HG03575 (cell line): ENCODE measurements at regions not wholly inside any gene's neighbourhood (a gene's known extent, or its start where the extent isn't known, plus 50 kb on each side); places are given as distances from the start of the nearest gene placed in this dataset.

Experiments
- ATAC-seq: cut with Tn5 transposase; IDR thresholded peaks from one replicate; pipeline ENCODE4 v1.9.1; 2021; ENCODE audit not compliant: unreplicated experiment, insufficient number of reproducible peaks, low FRiP score; ENCODE audit errors: extremely low read depth

DNA sequence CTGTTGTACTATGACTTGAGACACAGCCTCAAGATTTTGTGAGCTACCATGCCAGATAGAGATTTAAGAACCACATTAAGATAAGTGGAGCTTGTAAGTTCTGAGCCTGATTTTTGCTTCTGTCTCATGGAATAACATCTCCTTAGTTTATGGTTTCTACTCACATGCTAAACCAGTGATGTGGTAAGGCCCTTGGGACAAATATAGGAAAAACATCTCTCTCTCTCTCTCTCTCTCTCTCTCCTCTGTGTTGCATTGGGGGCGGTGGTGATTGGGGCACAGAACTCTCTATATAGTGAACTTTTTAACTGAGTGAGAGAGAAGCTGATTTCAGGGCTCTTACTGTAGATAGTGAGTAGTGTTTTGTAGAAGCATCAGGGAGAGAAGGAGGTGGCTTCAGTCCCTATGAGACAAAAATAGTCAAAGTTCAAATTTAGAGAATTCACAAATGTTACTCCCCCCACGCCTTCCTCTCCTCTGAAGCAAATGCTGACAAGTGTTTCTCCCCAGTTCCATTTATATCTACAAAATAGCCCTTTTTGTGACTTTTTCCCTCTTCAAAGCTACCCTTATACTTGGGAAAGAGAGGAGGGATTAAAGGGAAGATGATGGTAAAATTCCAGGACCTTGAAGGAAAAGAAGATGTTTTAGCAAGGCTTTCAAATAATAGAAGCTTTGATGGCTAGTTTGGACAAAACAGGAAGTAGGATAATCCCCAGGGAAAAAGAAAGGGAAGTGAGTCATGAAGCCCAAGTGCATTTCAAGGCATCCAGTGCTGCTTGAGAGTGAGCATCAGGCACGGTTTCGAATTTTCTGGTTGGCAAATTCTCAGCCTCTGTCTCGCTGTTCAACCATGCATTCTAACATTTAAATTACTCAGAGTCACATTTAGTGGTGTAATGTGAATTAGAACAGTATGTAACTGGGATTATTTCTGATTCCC lies 134.3 kb upstream of the AP1S2 start:
- ATAC-seq, result no peak

DNA sequence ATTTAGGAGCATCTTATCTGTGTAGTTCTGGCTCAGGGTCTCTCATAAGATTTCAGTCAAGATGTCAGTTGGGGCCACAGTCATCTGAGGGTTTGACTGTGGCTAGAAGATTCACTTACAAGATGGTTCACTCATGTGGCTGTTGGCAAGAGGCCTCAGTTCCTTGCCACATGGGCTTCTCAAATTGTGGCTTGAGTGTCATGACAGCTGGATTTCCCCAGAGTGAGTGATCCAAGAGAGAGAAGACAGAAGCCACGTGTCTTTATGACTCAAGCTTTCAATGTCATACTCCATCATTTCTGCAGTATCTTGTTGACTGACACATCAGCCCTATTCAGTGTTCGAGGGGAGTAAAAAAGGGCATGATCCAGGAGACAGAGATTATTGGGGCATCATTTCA lies 131.3 kb upstream of the AP1S2 start:
- no peak for ATAC-seq

DNA sequence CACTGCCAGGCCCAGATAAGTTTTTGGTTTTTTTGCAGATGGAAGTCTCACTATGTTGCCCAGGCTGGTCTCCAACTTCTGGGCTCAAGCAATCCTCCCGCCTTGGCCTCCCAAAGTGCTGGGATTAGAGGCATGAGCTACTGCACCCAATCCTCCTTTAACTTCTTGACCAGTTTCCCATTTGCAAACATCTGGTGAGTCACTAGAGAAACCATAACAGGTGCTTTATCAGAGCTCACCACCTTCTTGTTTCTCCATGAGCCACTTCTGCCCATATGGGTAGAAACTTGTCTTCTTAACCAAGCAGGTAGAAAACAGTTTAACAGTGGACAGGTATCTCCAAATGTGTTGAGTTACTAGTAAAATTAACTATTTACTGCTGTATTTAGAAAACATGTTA lies 128.4 kb upstream of the AP1S2 start:
- no peak for ATAC-seq

DNA sequence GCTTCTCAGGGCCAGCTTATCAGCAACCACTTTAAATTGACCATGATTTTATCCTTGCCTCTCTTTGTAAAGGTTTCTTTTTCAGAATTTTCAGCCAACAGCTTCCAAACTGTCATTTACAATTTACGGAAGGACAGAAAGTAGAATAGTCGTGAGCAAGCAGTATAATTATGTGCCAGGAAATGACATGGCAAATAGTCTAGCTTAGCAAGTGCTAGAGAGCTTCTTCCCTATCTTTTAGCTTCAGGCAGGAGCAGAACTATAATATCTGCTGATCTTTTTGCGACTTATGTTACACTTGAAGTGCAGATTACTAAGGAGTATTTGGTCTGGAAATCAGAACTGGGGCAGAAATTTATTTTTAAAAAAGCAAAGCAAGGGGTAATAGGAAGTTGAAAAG lies 123.0 kb upstream of the AP1S2 start:
- no peak for ATAC-seq

DNA sequence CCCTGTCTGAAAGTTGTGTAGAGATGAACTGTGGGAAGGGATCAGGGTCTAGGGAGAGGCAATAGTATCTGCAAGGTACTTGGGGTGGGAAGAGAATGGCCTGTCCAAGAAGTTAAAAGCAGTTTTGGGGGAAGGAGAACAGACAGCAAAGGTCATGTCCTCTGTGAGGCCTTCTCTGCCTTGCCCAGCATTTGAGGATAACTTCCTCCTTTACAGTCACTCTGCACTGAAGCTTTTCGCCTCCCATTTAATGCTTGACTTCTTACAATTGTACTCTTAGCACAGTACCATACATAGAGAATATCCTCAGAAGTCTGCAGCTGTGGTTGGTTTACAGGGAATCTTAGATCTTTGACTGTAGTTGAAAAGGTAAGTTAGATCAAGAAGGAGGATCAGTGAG lies 121.8 kb upstream of the AP1S2 start:
- no peak for ATAC-seq

DNA sequence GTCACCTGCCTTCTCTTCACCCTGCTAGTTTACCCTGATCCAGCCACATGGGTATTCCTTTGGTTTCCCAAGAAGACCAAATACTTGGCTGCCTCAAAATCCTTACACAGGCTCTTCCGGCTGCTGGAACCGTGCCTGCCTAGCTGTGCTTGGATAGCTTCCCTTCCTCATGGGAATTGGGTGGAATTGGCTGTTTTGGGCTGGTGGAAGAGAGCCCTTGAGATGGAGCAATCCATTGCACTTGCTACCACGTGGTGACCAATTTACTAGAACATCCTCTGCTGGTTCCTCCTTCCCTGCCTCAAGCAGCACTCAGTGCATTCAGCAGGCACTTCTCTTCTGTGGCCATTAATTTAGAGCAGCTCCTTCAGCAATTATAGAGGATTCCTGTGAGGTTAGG lies 119.3 kb upstream of the AP1S2 start:
- ATAC-seq, result no peak

DNA sequence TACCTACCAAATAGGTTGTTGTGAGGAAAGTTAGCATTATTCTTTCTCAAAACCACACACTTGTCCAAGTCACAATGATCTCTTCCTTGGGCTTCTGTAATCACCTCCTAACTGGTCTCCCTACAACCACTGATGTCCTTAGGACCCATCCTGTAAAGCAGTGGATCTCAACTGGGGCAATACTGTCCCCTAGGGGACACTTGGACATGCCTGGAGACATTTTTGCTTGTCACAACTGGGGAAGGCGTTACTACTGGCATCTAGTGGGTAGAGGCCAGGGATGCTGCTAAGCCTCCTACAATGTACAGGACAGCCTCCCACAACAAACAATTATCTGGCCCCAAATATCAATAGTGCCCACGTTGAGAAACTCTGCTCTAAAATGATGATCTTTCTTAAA lies 118.7 kb upstream of the AP1S2 start:
- ATAC-seq, result no peak

DNA sequence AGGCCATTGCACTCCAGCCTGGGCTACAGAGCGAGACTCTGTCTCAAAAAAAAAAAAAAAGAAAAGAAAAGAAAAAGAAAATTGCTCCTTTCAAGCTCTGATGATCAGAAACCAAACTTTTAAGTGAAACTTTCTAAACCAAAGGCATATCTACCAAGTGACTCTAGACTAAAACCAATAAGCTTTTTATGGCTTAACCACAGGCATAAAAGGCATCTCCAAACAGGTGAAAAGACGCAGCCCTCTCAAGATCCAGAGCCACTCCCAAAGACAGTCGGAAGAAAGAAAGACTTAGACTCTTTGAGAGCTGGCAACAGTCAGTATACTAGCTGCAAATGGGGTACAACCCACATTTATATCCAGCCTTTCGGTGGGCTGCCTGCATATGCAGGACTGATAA lies 117.1 kb upstream of the AP1S2 start:
- ATAC-seq, result no peak

DNA sequence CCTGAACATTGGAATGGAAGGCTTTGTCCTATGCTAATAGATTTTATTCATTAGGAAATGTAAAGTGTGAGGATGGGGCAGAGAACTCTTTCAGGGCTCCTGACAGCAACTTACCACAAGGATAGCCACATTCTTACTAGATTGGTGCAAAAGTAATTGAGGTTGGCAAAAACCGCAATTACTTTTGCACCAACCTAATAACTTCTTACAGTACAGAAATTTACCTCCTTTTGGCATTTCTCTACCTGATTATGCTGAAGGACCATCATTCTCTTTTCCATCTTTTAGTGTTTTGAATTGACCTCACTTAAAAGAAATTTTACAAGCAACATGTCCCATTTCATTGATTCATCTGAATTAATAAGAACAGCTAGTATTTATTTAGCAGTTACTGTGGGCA lies 109.2 kb upstream of the AP1S2 start:
- no peak for ATAC-seq

DNA sequence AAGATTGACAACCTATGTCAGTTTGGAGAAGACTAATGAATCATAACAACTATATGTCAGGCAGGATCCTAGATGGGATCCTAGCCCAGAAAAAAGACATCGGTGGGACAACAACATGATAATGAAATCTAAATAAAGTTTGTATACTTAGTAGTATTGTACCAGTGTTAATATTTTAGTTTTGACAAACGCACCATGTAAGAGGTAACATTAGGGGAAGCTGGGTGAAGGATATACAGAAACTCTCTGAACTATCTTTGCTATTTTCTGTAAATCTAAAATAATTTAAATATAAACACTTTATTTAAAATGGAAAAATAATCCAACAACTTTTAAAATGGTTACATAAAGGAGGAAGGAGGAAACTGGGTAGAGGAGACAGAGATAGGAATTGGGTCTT lies 105.6 kb upstream of the AP1S2 start:
- no peak for ATAC-seq

DNA sequence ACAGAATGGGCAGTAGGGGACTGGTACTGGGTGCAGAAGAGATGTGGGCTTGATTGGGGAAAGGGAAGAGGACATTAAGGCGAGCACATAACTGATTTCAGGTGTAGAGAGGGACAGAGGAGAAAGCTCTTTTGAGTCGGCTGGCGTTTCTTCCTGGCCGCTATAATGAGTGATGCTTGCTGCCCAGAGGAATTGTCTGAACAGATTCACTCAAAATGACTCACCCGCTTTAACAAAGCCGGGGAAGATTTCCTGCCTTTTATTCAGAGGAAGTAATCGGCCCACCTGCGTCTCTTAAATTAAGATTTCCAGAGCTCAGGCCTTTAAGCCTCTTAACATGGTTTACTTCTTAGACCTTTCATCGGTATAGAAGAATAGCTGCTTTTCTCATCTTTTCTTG lies 102.1 kb upstream of the AP1S2 start:
- no peak for ATAC-seq

DNA sequence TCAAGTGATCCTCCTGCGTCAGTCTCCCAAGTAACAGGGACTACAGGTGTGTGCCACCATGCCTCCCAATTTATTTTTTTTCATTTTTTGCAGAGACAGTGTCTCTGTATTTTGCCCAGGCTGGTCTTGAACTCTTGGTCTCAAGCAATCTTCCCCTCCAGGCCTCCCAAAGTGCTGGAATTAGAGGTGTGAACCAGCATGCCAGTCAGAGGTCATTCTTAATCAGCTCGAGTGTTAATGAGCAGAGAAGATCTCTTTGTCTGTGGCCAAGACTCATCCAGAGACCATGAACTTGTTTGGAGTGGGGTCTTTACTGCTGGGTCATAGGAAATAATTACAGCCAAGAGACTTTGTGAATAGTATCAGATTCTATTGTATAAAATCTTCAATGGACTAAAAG lies 99.2 kb upstream of the AP1S2 start:
- no peak for ATAC-seq

DNA sequence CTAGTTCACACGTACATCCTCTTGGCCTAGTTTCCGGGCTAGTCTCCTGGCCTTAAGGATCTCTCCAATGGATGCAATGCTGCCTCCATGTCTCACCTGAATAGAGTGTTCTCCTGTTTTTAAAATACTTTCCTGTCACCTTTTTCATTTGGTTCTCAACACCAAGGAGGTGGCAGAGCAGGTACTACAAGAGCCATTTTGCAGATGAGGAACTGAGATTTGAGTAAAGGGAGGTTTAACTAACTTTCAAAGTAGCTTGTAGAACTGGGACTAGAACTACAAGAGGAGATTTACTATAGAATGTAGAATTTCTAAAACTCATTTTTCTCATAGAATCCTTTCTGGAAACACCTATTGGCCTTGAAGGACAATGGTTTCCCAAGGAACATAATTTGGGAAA lies 97.6 kb upstream of the AP1S2 start:
- no peak for ATAC-seq

DNA sequence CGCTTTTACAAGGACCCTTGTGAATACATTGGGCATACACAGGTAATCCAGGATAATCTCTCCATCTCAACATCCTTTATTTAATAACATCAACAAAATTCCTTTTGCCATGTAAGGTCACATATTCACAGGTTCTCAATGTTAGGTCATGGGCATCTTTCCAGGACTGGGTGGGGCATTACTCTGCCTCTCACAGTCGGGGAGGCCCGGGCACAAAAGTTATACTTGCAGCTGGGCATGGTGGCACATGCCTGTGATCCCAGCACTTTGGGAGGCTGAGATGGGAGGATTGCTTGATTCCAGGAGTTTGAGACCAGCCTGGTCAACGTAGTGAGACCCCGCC lies 93.7 kb upstream of the AP1S2 start:
- no peak for ATAC-seq

DNA sequence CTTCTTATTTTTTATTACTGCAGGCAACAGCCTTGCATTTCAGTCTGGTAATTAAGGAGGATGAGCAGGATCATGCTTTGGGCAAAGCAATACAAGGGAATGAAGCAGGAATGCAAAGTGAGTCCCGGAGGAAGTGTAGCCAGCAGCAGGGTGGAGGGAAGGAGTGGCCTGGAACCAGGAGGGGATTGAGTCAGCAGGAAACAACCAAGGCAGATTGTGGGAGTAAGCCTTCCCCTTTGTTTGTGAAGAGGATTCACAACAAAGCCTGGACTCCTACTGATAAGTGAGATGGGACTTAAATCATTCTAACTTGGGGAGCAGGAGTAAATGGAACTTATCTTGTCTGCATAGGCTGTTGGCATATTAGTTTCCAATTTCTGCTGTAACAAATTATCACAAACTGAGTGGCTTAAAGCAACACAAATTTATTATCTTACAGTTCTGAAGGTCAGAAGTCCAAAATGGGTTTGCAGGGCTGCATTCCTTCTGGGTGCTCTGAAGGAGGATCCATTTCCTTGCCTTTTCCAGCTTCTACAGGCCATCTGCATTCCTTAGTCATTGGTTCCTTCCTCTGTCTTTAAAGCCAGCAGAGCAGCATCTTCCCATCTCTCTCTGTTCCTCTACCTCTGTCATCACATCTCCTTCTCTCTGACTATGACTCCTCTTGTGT lies 93.2 kb upstream of the AP1S2 start:
- ATAC-seq, result no peak

DNA sequence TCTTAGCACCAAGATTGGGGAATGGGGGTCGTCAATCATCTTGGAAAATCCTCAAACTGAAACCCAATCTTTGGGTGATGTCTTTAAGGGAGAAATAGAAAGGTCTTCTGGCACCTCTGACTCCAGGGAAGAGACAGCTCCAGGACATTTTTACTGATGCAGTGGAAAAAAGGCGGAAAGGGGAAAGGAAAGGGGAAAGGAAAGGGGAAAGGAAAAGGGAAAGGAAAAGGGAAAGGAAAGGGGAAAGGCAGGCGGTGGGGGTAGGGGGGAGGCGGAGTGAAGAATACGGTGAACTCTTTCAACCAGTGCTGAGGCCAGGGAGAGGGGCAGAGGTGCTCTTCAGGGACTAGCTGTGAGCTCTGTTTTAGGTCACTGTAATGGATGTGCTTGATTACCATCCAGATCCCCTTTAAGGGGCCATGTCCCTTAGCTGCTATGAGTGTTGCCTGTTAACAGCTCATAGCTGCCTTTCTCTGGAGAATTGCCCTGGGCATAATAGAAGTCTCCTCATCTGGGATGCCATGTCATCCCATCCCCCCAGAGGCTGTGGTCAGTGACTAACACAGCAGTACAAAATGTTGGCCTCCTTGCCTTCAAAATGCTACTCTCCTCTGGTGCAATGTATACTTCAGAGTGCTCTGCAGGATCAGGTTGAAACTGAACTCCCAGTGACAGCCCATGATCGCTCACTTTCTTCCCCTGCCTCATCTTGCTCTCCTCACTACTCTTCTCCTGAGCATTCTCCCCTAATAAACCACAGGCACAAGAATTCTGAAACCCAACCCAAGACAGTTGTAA lies 92.4 kb upstream of the AP1S2 start:
- no peak for ATAC-seq

DNA sequence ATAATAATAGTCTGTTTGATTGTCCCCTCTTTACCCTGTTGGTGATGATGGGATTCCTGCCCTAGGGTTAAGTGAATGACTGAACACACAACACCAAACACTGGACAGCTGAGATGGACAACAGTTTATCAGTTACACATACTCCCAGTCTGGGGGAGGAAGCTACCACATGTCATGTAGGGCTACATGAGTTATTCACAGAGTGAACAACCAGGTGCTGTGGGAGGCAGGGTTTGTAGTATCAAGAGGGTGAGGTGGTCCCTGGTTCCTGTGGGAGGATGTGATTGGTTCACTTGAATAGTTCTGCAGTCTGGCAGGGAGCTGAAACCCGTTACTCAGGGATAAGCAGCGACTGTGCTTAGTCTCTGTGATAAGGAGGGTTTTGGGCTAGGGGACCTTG lies 88.8 kb upstream of the AP1S2 start:
- ATAC-seq, result no peak

DNA sequence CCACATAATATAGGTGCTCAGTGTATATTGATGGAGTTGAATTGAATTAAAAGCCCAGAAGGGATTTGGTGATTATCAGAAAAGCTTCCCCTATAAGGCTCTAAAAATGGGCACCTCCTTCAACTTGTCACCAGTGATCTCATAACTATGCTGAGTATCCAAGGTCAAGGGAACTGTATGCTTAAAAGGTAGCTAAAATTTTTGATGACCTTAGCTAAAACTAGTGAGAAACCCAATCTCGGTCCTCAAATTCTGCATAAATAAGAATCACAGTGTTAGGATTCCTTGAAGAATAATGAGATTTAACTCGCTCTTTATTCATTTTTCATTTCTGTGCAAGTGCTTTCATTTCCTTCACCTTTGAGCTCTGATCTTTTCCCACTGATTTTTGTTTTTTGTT lies 87.7 kb upstream of the AP1S2 start:
- ATAC-seq, result no peak

DNA sequence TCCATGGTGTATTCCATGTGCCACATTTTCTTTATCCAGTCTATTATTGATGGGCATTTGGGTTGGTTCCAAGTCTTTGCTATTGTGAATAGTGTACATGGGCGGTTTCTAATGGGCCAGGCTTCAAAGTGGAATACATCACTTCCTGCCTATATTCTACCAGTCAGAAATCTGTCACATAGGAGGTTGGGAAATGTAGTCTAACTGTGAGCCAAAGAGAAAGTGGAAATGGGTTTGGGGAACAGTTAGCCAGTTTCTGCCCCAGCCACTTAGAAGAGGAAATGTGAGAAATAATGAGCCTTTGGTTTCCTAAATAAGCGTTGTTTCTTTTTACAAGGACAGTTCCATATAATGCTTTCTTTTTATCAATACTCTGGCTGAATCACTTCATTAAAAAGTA lies 85.1 kb upstream of the AP1S2 start:
- ATAC-seq, result no peak

DNA sequence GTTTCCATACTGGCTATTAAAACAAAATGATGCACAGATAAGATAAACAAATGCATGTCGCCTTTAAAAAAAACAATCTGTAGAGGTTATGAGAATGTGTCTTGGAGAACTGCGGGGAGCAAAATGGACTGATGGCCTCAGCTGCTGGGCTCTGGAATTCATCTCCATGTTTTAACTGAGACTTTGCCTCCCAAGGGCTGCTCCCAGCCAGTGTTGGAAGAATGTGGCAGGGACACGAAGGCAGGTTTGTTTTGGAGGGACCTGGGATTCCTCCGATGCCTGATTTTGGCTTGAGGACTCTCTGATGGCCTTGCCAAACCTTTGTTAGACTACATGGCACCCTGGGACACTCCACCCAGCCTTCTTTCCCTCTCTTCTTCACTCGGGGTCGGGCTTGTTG lies 83.5 kb upstream of the AP1S2 start:
- no peak for ATAC-seq
